ENCODE measurements at regions not wholly inside any gene's neighbourhood (a gene's known extent, or its start where the extent isn't known, plus 50 kb on each side); places are given as distances from the start of the nearest gene placed in this dataset.

GRCh38 chr1:181160322-181160721 lies 71.8 kb downstream of the IER5 start:
- in situ Hi-C loops (cut with HindIII; ENCODE audit: low sequenced_read_pairs) = loop anchor here (5.0 to 10.0 kb wide), 2 partner anchors 68 to 656 kb away; partner anchors contain the start of gene ACBD6
- no peak for DNase-seq (ENCODE audit: low read depth)
- no peak for TF ChIP-seq CTCF (IDR thresholded peaks at IDR 0.05; ENCODE audit: low read depth, low read length, missing control alignments)
- no peak overlapping the region for H3K4me3 ChIP-seq (ENCODE audit: low read depth, low read length)

GRCh38 chr1:181160998-181161870 lies 72.7 kb downstream of the IER5 start:
- TF ChIP-seq CTCF (IDR thresholded peaks at IDR 0.05; ENCODE audit: low read depth, low read length, missing control alignments) = no peak
- H3K4me3 ChIP-seq (ENCODE audit: low read depth, low read length) = no peak overlapping the region
- no peak for DNase-seq (ENCODE audit: low read depth)
- in situ Hi-C loops (cut with HindIII; ENCODE audit: low sequenced_read_pairs) = loop anchor here (5.0 to 10.0 kb wide), 2 partner anchors 69 to 656 kb away; partner anchors contain the start of gene ACBD6

GRCh38 chr1:181163662-181164061 lies 75.2 kb downstream of the IER5 start:
- in situ Hi-C loops (cut with HindIII; ENCODE audit: low sequenced_read_pairs) = loop anchor here (5.0 to 10.0 kb wide), 2 partner anchors 71 to 659 kb away; partner anchors contain the start of gene ACBD6
- no peak overlapping the region for H3K4me3 ChIP-seq (ENCODE audit: low read depth, low read length)
- DNase-seq (ENCODE audit: low read depth) = no peak
- TF ChIP-seq CTCF (IDR thresholded peaks at IDR 0.05; ENCODE audit: low read depth, low read length, missing control alignments) = no peak

- DNase-seq (ENCODE audit: low read depth) = peak; percentile 52
- no peak overlapping the region for H3K4me3 ChIP-seq (ENCODE audit: low read depth, low read length)
- TF ChIP-seq CTCF (IDR thresholded peaks at IDR 0.05; ENCODE audit: low read depth, low read length, missing control alignments) = peak; percentile 85
- in situ Hi-C loops (cut with HindIII; ENCODE audit: low sequenced_read_pairs) = loop anchor here (10.0 kb wide), 1 partner anchor 662 kb away; the partner anchor contains the start of gene ACBD6
Observed at GRCh38 chr1:181166377-181167196, 78.1 kb downstream of the IER5 start.

- no peak for DNase-seq (ENCODE audit: low read depth)
- TF ChIP-seq CTCF (IDR thresholded peaks at IDR 0.05; ENCODE audit: low read depth, low read length, missing control alignments) = no peak
- no peak overlapping the region for H3K4me3 ChIP-seq (ENCODE audit: low read depth, low read length)
- in situ Hi-C loops (cut with HindIII; ENCODE audit: low sequenced_read_pairs) = loop anchor here (10.0 kb wide), 1 partner anchor 665 kb away; the partner anchor contains the start of gene ACBD6
Observed at GRCh38 chr1:181169281-181169865, 80.9 kb downstream of the IER5 start.

GRCh38 chr1:181170194-181170593 lies 81.7 kb downstream of the IER5 start:
- DNase-seq (ENCODE audit: low read depth) = no peak
- in situ Hi-C loops (cut with HindIII; ENCODE audit: low sequenced_read_pairs) = no loop called here
- TF ChIP-seq CTCF (IDR thresholded peaks at IDR 0.05; ENCODE audit: low read depth, low read length, missing control alignments) = no peak

More at GRCh38 chr1:181170194-181170593, 81.7 kb downstream of the IER5 start:
- H3K4me3 ChIP-seq (ENCODE audit: low read depth, low read length) = no peak overlapping the region
